GM19025 (cell line): ENCODE measurements at regions not wholly inside any gene's neighbourhood (a gene's known extent, or its start where the extent isn't known, plus 50 kb on each side); places are given as distances from the start of the nearest gene placed in this dataset.
A peak's percentile ranks its signal among the peaks of the same experiment; 100 is the strongest.
"Not testable (repeated sequence)": the region's sequence is repeated elsewhere in the genome, so short reads cannot be mapped to it uniquely, and the experiment has no call there.

Experiments used
- ATAC-seq: cut with Tn5 transposase; IDR thresholded peaks from one replicate; pipeline ENCODE4 v1.9.1; 2021; ENCODE audit warnings: mild to moderate bottlenecking, low read depth, moderate library complexity; ENCODE audit not compliant: unreplicated experiment

DNA sequence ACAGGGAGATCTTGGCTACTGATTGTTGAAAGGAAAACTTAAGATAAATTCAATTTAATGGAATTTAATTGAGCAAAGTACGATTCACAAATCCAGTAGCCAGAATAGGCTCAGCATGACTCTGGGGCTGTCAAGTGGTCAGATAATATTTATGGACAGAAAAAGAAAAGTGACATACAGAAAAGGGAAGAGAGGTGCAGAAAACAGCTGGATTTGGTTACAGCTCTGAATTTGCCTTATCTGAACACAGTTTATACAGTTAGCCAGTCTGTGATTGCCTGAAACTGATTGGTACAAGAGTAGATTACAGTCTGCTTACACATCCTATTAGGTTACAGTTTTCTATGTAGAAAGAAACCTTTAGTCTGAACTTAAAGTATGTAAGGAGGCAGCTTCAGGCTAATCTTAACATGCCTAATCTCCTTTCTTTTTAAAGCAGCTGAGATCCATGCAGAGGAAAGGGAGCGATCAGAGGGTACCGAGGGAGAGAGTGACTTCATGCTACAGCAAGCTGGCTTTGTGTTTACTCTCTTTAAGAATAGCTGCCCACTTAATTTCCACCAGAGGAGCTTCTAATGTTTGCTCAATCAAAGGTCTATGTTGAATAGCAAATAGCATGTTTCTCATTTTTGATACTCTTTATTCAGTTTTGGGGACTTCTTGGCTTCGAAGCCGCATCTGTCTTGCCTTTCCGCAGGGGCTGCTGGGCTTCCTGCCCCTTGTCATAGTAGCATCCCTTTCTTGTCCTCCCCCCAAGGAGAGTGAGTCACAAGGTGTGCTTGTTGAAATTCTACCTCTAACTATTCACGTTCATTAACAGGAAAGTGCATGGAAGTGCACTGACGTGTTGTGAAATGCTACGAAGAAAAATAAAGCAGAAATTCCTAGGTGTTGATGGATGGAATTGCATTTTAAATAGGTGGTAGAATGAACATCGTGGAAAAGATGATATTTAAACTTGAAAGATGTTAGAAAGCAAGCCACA lies 761.2 kb downstream of the TAF11L14 start:
- no peak for ATAC-seq

- no peak for ATAC-seq
These were observed 763.1 kb downstream of the TAF11L14 start for GRCh38 chr5:18397371-18397770.

DNA sequence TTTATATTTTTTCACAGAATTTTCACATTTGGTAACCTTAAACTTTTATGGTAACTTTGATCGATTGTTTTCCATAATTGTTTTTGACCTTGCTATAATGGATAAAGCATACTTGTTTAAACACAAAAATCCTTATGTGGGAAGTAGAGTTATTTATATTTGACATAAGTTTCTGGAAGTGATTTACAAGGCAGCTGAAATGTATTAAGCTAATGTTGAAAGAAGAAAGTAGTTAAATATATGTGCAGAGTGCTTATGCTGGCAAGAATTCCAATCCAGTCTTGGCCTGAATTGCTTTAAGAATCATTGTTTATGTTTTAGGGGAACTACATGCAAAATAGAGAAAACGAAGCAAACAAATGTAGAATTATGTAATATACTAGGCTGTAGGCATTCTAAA lies 763.6 kb downstream of the TAF11L14 start:
- no peak for ATAC-seq

DNA sequence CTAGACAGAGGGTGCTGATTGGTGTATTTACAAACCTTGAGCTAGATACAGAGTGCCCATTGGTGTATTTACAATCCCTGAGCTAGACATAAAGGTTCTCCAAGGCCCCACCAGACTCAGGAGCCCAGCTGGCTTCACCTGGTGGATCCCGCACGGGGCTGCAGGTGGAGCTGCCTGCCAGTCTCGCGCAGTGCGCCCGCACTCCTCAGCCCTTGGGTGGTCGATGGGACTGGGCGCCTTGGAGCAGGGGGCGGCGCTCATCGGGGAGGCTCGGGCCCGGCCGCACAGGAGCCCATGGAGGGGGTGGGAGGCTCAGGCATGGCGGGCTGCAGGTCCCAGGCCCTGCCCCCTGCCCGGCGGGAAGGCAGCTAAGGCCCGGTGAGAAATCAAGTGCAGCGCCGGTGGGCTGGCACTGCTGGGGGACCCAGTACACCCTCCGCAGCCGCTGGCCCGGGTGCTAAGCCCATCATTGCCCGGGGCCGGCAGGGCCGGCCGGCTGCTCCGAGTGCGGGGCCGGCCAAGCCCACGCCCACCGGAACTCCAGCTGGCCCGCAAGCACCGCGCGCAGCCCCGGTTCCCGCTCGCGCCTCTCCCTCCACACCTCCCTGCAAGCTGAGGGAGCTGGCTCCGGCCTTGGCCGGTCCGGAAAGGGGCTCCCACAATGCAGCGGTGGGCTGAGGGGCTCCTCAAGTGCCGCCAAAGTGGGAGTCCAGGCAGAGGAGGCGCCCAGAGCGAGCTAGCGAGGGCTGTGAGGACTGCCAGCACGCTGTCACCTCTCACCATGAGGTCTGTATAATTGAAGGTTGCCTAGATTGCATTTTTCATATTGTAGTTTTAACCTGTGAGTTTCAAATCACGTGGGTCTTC lies 765.4 kb downstream of the TAF11L14 start:
- ATAC-seq, result not testable (repeated sequence)

DNA sequence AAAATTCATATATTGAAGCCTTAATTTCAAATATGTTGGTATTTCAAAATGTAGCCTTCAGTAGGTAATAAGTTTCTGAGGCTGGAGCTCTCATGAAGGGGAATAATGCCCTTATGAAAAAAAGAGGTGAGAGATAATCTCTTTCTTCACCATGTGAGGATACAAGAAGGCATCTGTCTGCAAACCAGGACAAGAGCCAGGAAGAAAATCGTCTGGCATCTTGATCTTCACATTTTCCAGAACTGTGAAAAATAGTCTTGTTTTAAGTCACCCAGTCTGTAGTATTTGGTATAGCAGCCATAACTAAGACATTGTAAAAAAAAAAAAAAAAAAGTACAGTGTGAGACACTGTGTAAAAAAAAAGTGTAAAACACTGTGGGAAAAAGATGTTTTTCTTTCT lies 768.9 kb downstream of the TAF11L14 start:
- ATAC-seq, result no peak

DNA sequence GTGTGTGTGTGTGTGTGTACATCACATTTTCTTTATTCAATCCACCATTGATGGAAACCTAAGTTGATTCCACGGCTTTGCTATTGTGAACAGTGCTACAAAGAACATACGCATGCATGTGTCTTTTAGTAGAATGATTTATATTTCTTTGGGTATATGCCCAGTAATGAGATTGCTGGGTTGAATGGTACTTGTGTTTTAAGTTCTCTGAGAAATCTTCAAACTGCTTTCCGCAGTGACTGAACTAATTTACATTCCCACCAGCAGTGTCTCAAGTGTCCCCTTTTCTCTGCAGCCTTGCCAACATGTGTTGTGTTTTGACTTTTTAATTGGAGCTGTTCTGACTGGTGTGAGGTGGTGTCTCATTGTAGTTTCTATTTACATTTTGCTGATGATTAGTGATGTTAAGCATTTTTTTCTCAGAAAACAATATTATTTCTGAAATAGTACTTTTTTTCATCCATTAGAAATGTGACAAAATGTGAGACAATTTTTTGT lies 769.7 kb downstream of the TAF11L14 start:
- no peak for ATAC-seq

DNA sequence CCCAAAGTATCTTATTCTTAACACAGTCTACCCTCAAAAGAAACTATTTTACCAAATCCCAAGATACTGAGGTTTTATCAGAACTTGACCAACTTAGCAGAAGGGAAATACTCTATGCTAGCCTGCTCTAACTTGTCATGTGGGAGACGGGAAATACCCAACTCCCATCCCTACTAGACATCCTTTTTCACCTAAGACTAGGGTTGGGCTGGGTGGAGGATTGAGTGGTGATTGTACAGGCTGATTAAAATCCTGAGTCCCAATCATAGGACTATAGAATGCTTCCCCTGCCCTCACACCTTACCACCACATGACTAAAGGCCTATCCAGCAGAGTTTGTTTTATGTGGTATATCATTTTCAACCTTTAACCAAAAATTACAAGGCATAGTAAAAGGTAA lies 786.5 kb downstream of the TAF11L14 start:
- no peak for ATAC-seq

DNA sequence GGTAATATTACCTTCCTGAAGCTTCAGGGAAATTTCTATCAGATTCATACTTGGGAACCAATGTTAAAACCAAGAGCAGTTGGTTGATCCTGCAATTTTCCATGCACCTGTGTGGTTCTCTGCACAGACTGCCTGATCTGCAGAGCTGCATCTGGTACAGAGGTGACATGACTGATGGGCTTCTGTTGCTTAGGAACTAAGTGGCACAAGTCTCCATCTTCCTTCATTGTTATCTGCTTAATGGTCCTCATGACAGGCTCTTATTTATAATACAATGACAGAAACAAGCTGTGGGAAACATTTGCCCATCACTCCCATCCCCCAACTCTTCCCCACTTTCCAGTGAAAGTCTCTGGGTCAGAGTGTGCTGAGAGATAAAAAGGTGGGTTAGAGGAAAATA lies 799.1 kb downstream of the TAF11L14 start:
- no peak for ATAC-seq

DNA sequence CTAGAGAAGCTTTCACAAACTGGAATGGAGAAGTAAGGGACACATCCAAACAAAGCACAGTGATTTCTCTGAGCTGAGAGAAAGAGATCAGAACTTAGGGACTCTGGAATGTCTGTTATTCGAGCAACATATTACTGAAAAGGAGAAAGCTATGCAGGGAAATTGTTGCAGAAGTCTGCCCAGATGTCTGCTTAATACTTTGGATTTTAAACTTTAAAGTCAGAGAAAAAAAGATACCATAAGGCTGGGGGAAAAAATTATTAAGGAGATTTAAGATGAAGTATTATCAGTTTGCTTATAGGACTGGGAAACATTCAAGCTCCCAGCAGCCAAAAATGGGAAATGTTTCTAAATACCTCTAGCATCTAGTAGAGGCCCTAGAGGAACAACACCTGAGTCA lies 803.9 kb downstream of the TAF11L14 start:
- ATAC-seq, result no peak

DNA sequence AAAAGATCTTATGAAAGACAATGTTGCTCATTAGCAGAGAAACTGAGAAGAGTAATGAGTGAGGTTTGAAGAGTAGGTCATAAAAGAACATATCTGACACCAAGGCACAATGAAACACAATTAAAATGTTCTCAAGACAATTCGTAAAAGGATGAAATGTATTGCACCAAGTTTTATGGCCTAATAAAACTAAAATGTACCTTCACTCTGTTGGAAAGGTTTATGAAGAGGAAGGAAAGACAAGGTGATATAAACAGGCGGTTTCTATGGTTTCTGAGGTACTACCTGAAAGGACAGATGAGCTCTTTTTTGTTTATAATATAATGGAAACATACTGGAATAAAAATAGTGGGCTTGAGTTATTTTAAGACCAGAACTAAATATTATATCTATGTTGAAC lies 821.3 kb downstream of the TAF11L14 start:
- ATAC-seq, result no peak

- ATAC-seq, result no peak
These were observed 823.0 kb downstream of the TAF11L14 start for GRCh38 chr5:18457255-18457654.

GRCh38 chr5:18461766-18462165 lies 827.5 kb downstream of the TAF11L14 start:
- no peak for ATAC-seq

- peak; percentile 74 for ATAC-seq
These were observed 831.8 kb downstream of the TAF11L14 start for GRCh38 chr5:18465833-18466681.

DNA sequence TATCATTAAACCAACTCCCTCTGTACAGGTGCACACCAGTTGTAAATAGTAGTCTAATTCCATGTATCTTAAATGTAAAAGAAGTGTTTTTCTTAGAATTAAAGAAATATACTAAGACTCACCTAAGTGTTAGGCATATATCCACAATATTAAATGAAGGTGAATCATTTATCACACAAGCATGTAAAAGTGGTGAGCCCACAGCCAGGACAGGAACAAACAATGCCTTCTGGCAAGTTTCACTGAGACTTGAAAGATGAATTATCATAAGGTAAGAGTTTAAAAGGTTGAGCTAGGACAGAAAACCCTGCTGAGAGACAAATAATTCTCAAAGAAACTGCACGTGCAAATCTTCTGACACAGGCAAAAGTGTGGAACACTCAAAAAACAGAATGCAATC lies 832.5 kb downstream of the TAF11L14 start:
- ATAC-seq, result no peak

GRCh38 chr5:18471791-18472190 lies 837.5 kb downstream of the TAF11L14 start:
- not testable (repeated sequence) for ATAC-seq

DNA sequence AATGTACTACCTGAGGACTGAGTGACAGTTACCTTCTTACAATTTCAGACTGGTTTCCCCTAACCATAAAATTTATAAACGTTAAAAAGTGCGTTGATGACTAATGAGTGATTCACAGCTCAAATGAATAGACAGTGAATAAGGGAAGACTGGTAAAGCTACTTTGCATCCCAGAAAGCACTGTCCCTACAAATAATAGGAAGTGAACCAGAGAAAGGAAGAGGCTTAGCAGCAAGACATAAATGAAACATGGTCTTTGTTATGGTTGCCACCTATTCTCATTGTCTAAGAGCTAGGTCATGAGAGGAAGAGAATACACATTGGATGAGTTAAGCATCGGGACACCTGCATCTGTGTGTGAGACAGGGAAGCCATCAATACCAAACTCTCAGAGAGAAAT lies 849.2 kb downstream of the TAF11L14 start:
- ATAC-seq, result no peak

- ATAC-seq, result no peak
These were observed 853.7 kb downstream of the TAF11L14 start for GRCh38 chr5:18487928-18488480.

- ATAC-seq, result no peak
These were observed 855.4 kb downstream of the TAF11L14 start for GRCh38 chr5:18489703-18490102.

- ATAC-seq, result no peak
These were observed 857.1 kb downstream of the TAF11L14 start for GRCh38 chr5:18491349-18491748.

DNA sequence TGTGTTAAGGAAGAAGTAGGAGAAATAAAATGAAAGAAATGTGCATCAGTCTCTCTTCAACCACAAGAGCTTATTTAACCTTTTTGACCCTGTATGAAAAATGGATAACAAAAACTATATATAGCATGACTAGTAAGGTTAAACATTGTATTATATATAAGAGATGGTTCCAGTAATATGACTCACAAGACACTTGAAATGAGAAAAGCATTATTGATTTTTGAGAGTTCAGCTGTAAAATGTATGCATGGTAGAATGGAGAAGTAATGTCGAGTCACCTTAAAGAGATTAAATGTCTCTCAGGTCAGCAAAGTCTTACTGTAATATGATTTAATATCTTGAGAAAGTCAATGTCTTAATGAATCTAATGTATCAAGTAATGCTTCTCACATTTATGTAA lies 860.9 kb downstream of the TAF11L14 start:
- no peak for ATAC-seq
